ENCODE measurements at regions not wholly inside any gene's neighbourhood (a gene's known extent, or its start where the extent isn't known, plus 50 kb on each side); places are given as distances from the start of the nearest gene placed in this dataset.

DNA sequence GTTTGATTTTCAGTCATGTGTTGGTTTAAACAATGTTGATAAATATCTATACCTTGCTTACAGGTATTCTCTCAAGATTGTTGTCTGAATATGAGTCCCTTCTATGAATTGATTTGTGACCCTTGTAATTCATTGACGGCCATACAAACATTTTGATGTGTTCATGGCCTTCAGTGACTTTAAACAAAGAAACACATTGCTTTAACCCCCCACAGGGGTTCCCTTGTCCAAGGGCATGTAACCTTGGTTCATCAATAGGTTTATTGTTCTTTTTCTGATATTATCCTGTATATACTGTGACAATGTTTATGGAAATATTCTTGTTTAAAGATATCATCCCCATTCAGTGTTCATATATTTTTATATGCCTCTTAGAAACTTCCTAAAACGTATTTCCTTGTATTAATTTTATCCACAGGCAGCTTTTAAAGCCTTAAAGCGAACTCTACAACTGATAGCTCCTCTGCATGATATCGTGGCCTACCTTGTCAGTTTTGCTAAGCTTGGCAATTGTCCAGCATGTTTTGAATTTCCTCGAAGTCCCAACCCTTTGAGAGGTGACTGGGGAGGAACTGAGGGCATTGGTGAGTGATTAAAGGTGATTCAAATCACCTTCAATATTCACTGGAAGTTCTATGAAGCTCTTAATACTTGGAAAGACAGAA, 87.0 kb downstream of the CD164 start:
- no peak for DNase-seq

DNA sequence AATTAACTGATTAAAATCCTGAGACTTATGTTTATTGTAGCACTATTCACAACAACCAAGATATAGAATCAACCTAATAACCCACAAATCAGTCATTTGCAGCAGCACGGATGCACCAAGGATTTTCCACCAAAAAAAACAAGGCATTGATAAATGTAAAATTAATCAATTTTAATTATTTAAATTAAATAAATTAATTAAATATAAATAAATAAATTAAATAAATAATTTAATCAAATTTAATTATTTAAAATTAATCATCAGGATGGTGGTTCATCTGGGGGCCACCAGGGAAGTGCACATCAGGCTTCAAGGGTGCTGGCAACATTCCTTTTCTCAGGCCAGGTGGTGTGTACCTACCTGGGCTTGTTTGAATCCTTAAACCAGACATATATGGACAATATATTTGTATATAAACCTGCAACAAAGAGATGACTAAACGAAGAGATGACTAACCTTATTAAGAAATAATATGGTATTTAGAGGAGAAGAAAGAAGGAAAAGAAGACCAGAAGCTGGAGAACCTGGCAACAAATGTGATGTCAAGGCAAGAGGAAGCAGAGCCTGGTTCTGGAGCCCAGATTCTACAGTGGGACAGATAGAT, 89.2 kb downstream of the CD164 start:
- DNase-seq: no peak

DNA sequence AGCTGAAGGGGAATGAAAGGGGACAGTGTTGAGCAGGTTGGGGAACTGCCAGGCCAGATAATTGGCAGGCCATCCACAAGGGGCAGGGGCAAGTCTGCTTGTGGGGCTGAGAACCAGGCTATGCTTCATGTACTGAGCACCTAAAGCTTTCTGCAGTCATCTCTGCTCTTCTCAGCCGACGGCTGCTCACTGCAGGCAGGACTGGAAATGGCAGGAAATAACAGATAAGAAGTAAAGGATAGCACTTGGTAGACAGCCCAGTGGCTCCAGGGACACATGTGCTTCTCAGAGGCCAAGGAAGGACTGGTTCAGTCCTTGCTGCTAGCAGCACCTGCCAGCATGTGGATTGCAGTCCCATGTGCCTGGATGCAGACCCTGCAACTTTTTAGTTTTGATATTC, 89.8 kb downstream of the CD164 start:
- no peak for DNase-seq

- peak in 1 of 3 donors; percentile 29 for DNase-seq
These were observed 90.4 kb downstream of the CD164 start for GRCh38 chr6:109291902-109292301.

DNA sequence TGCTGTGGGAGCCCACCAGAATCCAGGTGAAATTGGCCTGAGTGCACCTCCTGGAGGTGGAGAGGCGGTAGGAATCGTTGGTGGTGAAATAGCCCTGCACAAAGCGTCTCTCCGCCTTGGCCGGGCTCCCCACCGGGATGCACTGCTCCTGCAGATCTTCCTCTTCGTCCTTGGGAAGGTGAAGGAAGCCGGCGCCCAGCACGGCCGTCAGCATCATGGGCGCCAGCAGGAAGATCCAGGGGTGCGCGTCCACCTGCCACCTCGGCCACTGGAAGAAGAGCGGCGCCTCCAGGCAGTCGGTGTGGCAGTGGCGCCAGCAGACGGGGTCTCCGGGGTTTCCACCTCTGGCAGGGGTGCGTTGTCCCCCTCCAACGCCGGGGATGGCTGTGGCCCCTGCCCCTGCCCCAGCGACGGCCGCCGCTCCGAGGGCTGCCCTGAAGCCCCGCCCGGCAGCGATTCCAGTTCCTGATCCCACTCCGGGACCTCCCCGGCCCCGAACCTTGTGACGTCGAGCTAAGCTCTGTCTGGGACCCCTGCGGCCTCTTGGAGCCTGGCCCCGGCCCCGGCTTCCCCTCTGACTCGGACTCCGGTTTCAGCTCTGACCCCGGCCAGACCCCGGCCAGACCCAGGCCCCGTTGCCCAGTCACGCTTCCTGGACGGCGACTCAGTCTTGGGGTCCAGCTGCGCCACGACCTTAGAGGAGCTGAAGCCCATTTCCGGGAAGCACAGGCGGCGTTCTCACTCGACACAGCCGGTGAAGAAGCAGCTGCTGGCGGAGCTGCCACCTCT, 91.9 kb downstream of the CD164 start:
- DNase-seq: no peak

GRCh38 chr6:109285366-109285765, 96.9 kb downstream of the CD164 start:
- DNase-seq: no peak

GRCh38 chr6:109284675-109285074, 97.6 kb downstream of the CD164 start:
- peak in 1 of 3 donors; percentile 14 for DNase-seq

GRCh38 chr6:109282756-109283155, 99.5 kb downstream of the CD164 start:
- DNase-seq: peak in 2 of 3 donors; percentile 30 to 47

GRCh38 chr6:109279628-109280027, 102.6 kb downstream of the CD164 start:
- DNase-seq: no peak

GRCh38 chr6:109271622-109272021, 110.6 kb downstream of the CD164 start:
- no peak for DNase-seq

DNA sequence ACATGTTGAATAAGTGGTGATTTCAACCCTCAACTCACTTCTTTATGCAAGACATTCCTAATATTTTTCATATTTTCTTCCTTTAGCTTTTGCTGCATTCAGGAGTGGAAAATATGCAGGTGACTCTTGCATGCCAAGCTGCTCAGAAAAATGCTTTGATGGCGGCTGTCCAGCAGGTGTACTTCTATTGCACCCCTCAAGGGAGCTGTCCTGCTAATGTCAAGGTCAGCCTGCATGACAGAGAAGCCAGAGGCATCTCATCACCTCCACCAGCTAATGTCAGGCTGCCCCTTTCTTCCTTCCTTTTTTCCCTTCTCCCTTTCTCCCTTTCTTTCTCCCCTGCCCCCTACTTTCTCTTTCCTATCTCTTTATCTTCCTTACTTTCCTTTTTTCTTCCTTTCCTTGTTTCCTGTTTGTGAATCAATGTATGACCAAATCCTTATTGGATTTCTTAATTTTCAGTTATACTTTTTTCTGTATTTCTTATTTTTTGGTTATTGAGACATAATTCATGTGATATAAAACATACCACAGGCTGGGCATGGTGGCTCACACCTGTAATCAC, 112.2 kb downstream of the CD164 start:
- no peak for DNase-seq

DNA sequence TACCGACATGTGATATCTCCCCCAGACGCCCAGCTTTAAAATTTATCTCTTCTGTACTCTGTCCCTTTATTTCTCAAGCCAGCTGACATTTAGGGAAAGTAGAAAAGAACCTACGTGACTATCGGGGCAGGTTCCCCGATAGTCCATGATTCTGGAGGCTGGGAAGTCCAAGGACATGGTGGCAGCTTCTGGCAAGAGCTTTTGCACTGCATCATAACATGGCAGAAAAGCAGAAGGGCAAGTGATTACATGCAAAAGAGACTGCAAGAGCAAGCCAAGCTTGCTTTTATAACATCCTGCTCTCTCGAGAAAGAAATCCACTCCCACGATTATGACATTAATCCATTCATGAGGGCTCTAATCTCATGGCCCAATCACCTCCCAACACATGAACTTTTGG, 113.2 kb downstream of the CD164 start:
- DNase-seq: no peak

DNA sequence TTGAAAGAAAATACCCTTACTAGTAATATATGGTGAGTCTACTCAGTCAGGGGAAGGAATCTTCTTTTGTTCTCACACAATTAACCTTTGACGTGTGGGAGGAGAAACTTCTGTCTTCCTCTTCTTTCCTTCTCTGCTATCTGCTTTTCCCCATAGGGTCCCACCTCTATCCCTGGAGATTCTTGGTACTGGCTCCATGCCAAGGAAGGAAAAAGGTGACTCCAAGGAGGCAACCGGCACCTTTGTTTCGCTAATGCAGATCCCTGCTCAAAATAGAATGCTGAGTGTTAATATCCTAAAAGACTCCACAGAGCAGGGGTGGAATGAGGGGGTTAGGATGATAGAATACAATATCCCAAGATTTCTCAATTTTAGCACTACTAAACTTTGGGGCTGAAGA, 116.7 kb downstream of the CD164 start:
- peak in 1 of 3 donors; percentile 10 for DNase-seq

GRCh38 chr6:109263873-109264700, 118.2 kb downstream of the CD164 start:
- DNase-seq: peak in 1 of 3 donors; percentile 15

GRCh38 chr6:109262261-109262660, 120.0 kb downstream of the CD164 start:
- DNase-seq: no peak

GRCh38 chr6:109261811-109262210, 120.5 kb downstream of the CD164 start:
- DNase-seq: no peak

DNA sequence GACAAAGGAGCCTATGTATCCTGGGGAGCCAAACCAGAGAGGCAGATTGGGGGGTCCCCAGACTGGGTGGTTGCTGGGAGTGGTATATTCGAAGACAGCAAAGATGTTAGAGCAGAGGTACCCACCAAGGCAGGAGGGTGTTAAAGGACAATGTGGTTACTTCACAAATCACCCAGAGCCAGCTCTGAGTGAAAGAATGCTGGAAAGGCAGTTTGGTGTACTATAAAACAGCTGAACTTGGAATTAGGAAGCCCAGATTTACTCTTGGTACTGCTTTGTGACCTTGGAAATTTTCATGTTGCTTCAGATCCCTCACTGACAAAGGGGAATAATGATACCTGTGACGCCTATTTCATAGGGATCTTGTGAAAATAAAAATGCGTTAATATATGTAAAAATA, 121.6 kb downstream of the CD164 start:
- DNase-seq: no peak

DNA sequence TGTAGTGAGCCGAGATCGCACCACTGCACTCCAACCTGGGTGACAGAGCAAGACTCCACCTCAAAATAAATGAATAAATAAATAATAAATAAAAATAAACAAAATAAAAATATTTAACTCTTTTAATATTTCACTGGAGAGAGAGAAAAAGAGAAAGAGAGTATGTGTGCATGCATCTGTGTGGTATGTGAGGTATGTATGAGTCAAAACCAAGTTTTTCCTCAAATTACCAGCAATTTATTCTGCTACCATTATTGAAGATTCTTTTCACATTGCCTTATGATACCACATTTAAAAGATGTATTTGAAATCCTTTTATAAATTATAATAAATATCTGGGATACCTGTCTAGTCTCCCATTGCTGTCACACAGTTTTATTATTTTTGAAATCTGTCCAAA, 122.1 kb downstream of the CD164 start:
- no peak for DNase-seq

GRCh38 chr6:109258129-109258528, 124.1 kb downstream of the CD164 start:
- no peak for DNase-seq

GRCh38 chr6:109257494-109257893, 124.8 kb downstream of the CD164 start:
- no peak for DNase-seq

- no peak for DNase-seq
These were observed 126.2 kb downstream of the CD164 start for GRCh38 chr6:109255946-109256640.

GRCh38 chr6:109255087-109255486, 127.2 kb downstream of the CD164 start:
- no peak for DNase-seq

All from suppressor macrophage treated with lipopolysaccharide for 1 hour (primary cell).